Left lung (tissue), 4 donors: ENCODE measurements at regions not wholly inside any gene's neighbourhood (a gene's known extent, or its start where the extent isn't known, plus 50 kb on each side); places are given as distances from the start of the nearest gene placed in this dataset.

Source experiments
- ATAC-seq: fragments of 200-7000 bp; cut with Tn5 transposase; one replicate; pipeline ENCODE4 v1.9.1; 2020; ENCODE audit warnings: moderate library complexity
- DNase-seq, 4 donors: peaks; one replicate each; pipeline ENCODE4 v3.0.0-alpha.2; 2013 to 2020
- H3K27ac ChIP-seq, 2 donors: fragments of 200-600 bp; sonication (generic) in 1 of 2; one replicate each; pipeline versions ENCODE4 v1.5.0 to v1.8.0; 2020 to 2021
- H3K27me3 ChIP-seq, 2 donors: fragments of 200-600 bp; sonication (generic) in 1 of 2; one replicate each; pipeline versions ENCODE4 v1.5.0 to v1.8.0; 2020 to 2021
- H3K36me3 ChIP-seq, 2 donors: fragments of 200-600 bp; sonication (generic) in 1 of 2; one replicate each; pipeline versions ENCODE4 v1.5.0 to v1.8.0; 2020 to 2021
- H3K4me1 ChIP-seq, 2 donors: fragments of 200-600 bp; one replicate each; pipeline ENCODE4 v1.8.0; 2021
- H3K4me3 ChIP-seq, 2 donors: fragments of 200-600 bp; sonication (generic) in 1 of 2; one replicate each; pipeline versions ENCODE4 v1.5.0 to v1.8.0; 2020 to 2021; ENCODE audit warnings: mild to moderate bottlenecking in 1 of 2
- H3K9me3 ChIP-seq, 2 donors: fragments of 200-600 bp; sonication (generic) in 1 of 2; one replicate each; pipeline versions ENCODE4 v1.5.0 to v1.8.0; 2020 to 2021
- CTCF ChIP-seq, 2 donors: fragments of 200-600 bp; sonication (generic) in 1 of 2; IDR thresholded peaks; one replicate each; pipeline versions ENCODE4 v1.5.0 to v1.8.0; 2021; ENCODE audit warnings: antibody characterized with exemption in 2 of 2
- intact Hi-C, 2 donors: fragments of 100-400 bp; cut with DNase I; formaldehyde crosslinking; loops; one replicate each; pipeline versions ENCODE4 v1.11.2 to v1.14.2; 2022
- donor health status: DM: no; HTN: yes; CAD: no.
- donor health status: DM: no; HTN: no; CAD: no.

DNA sequence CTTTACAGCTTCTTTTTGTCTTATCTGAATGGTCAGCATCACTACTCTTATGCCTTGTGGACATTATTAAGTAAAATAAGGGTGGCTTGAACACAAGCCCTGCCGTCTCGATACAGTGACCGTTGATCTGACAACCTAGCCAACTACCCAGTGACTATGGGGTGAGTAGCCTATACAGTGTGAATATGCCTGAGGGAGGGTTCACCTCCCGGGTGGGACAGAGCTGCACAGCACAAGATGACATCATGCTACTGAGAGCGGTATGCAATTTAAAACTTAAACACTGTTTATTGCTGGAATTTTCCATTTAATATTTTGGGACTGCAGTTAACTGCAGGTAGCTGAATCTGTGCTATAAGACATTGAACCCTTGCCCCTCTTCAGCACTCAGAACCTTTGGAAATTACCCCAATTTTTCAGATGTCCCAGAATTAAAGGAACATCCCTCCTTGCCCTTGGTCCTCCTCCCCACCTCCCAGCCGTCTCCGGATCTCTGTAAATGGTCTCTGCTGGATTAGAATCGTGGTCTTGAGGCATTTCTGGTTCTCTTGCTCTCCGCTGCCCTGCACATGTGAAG, 618.5 kb downstream of the PTPRU start:
- Histone ChIP-seq H3K27ac (no peak overlapping the region), H3K4me3 (no peak overlapping the region), H3K9me3 (no peaks in the 10 kb centered on the region), H3K4me1 (no peaks in the 10 kb centered on the region), H3K36me3 (no peaks in the 10 kb centered on the region), H3K27me3 (peaks cover 0 to 55% of the 10 kb centered on the region in 2 donors)
- no peak for TF ChIP-seq CTCF (IDR thresholded peaks at IDR 0.05)
- intact Hi-C loops = no loop called here
- ATAC-seq = no peak
- no peak for DNase-seq

- intact Hi-C loops = no loop called here
- DNase-seq = no peak
- Histone ChIP-seq H3K4me3 (no peak overlapping the region), H3K27me3 (peaks cover 0 to 59% of the 10 kb centered on the region in 2 donors), H3K4me1 (no peaks in the 10 kb centered on the region), H3K27ac (no peak overlapping the region), H3K9me3 (no peaks in the 10 kb centered on the region), H3K36me3 (no peaks in the 10 kb centered on the region)
- ATAC-seq = no peak
- no peak for TF ChIP-seq CTCF (IDR thresholded peaks at IDR 0.05)
Measured at GRCh38 chr1:29853716-29854330, 617.5 kb downstream of the PTPRU start.

GRCh38 chr1:29852248-29852647, 615.9 kb downstream of the PTPRU start:
- TF ChIP-seq CTCF (IDR thresholded peaks at IDR 0.05) = no peak
- no peak for DNase-seq
- Histone ChIP-seq H3K9me3 (no peaks in the 10 kb centered on the region), H3K27me3 (peaks cover 0 to 71% of the 10 kb centered on the region in 2 donors), H3K27ac (no peak overlapping the region), H3K4me1 (no peaks in the 10 kb centered on the region), H3K36me3 (no peaks in the 10 kb centered on the region), H3K4me3 (no peak overlapping the region)
- ATAC-seq = no peak
- intact Hi-C loops = no loop called here

DNA sequence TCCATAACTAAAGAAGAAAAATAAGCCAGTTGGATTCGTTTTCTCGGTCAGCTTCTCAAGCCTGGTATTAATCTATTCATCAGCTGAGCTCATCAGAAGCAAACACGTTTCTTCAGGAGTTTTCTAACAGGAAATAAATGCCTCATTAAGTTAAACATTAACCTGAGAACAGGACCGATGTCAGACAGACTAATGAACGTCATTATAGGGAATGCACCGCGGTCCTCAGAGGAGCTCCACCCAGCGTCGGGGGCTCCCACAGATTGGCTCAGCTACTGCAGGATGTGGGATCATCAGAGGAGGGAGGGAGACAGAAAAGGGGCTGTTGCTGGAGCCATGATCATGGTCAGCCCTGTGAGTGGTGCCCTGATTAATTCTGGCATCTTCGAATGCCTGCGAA, 615.4 kb downstream of the PTPRU start:
- peaks cover 0 to 71% of the 10 kb centered on the region in 2 donors for H3K27me3 ChIP-seq
- intact Hi-C loops = no loop called here
- TF ChIP-seq CTCF (IDR thresholded peaks at IDR 0.05) = no peak

GRCh38 chr1:29849991-29850757, 613.9 kb downstream of the PTPRU start:
- Histone ChIP-seq H3K4me3 (no peak overlapping the region), H3K27ac (no peak overlapping the region), H3K36me3 (no peaks in the 10 kb centered on the region), H3K4me1 (no peaks in the 10 kb centered on the region), H3K9me3 (no peaks in the 10 kb centered on the region), H3K27me3 (peaks cover 0 to 56% of the 10 kb centered on the region in 2 donors)
- no peak for DNase-seq
- ATAC-seq = no peak
- intact Hi-C loops = no loop called here
- no peak for TF ChIP-seq CTCF (IDR thresholded peaks at IDR 0.05)

More for the DNA sequence above, 615.4 kb downstream of the PTPRU start:
- DNase-seq (no peak), ATAC-seq (no peak)
- Histone ChIP-seq H3K4me3 (no peak overlapping the region), H3K36me3 (no peaks in the 10 kb centered on the region), H3K9me3 (no peaks in the 10 kb centered on the region), H3K27ac (no peak overlapping the region), H3K4me1 (no peaks in the 10 kb centered on the region)
